Tibial nerve (tissue), 4 donors: ENCODE measurements at regions not wholly inside any gene's neighbourhood (a gene's known extent, or its start where the extent isn't known, plus 50 kb on each side); places are given as distances from the start of the nearest gene placed in this dataset.

ENCODE experiments used
- EP300 ChIP-seq, 2 donors: sonication (generic); formaldehyde crosslinking; IDR thresholded peaks; one replicate each; pipeline ENCODE4 v1.6.1; 2017; ENCODE audit warnings: antibody characterized with exemption in 2 of 2, mild to moderate bottlenecking in 1 of 2
- TF ChIP-seq, protein P1 (sequence below), 5 experiments: fragments of 200-600 bp in 3 of 5; fragments of 450-650 bp in 2 of 5; sonication (generic) in 3 of 5; IDR thresholded peaks; one replicate each; pipeline ENCODE4 v1.5.1; 2016 to 2019; ENCODE audit warnings: antibody characterized with exemption in 5 of 5, mild to moderate bottlenecking in 3 of 5, moderate library complexity in 2 of 5

- TF ChIP-seq, protein P1, sequence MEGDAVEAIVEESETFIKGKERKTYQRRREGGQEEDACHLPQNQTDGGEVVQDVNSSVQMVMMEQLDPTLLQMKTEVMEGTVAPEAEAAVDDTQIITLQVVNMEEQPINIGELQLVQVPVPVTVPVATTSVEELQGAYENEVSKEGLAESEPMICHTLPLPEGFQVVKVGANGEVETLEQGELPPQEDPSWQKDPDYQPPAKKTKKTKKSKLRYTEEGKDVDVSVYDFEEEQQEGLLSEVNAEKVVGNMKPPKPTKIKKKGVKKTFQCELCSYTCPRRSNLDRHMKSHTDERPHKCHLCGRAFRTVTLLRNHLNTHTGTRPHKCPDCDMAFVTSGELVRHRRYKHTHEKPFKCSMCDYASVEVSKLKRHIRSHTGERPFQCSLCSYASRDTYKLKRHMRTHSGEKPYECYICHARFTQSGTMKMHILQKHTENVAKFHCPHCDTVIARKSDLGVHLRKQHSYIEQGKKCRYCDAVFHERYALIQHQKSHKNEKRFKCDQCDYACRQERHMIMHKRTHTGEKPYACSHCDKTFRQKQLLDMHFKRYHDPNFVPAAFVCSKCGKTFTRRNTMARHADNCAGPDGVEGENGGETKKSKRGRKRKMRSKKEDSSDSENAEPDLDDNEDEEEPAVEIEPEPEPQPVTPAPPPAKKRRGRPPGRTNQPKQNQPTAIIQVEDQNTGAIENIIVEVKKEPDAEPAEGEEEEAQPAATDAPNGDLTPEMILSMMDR (IDR thresholded peaks at IDR 0.05), result no peak
- TF ChIP-seq EP300 (IDR thresholded peaks at IDR 0.05), result no peak
These were observed 75.3 kb downstream of the MRPS30 start for GRCh38 chr5:44884036-44884435.
